ENCODE measurements at regions not wholly inside any gene's neighbourhood (a gene's known extent, or its start where the extent isn't known, plus 50 kb on each side); places are given as distances from the start of the nearest gene placed in this dataset.
A peak's percentile ranks its signal among the peaks of the same experiment; 100 is the strongest.

GRCh38 chr17:45656527-45657181, 127.5 kb upstream of the CRHR1 start:
- H3K4me3 ChIP-seq (ENCODE audit: low read depth in 2 of 2, low read length in 2 of 2): no peak overlapping the region
- DNase-seq (ENCODE audit: low read depth, low spot score) (no peak), ATAC-seq (no peak)
- no peaks in the 10 kb centered on the region for H3K4me1 ChIP-seq (ENCODE audit: control insufficient read depth, insufficient read depth, low read length)
- ChIA-PET POLR2A (no interaction called here), CTCF (no interaction called here)
- no peaks in the 10 kb centered on the region for H3K9me3 ChIP-seq (ENCODE audit: control insufficient read depth, insufficient read depth, low read depth, low read length)
- no peaks in the 10 kb centered on the region for H3K27me3 ChIP-seq (ENCODE audit: control insufficient read depth, insufficient read depth, low read length)
- in situ Hi-C loops (cut with HindIII; ENCODE audit: low pct_unique_long_range_greater_than_20kb, low sequenced_read_pairs) (no loop called here), intact Hi-C loops (cut with micrococcal nuclease; ENCODE audit: unreplicated experiment) (no loop called here)
- H3K27ac ChIP-seq (ENCODE audit: low read length): no peak overlapping the region
- BruUV-seq (replicated peaks): no TSS peak
- H3K36me3 ChIP-seq (ENCODE audit: control insufficient read depth, insufficient read depth, low read length): no peaks in the 10 kb centered on the region; the same call in 1 of the 2 replicates
- TF ChIP-seq REST (IDR thresholded peaks at IDR 0.05; ENCODE audit: insufficient read depth in 1 of 2, low read depth in 2 of 2, low read length in 1 of 2): no peak
- TF ChIP-seq SIN3A (IDR thresholded peaks at IDR 0.05; ENCODE audit: borderline replicate concordance, insufficient read depth, low read depth, low read length): no peak
- no peak for TF ChIP-seq POLR2AphosphoS5 (IDR thresholded peaks at IDR 0.05; ENCODE audit: low read depth, low read length)
- TF ChIP-seq TCF7L2 (IDR thresholded peaks at IDR 0.05; ENCODE audit: low read depth, low read length): no peak
- no peak for TF ChIP-seq CTCF (IDR thresholded peaks at IDR 0.05)

GRCh38 chr17:45660474-45660873, 123.6 kb upstream of the CRHR1 start:
- no peaks in the 10 kb centered on the region for H3K4me1 ChIP-seq (ENCODE audit: control insufficient read depth, insufficient read depth, low read length)
- H3K4me3 ChIP-seq (ENCODE audit: low read depth in 2 of 2, low read length in 2 of 2): no peak overlapping the region
- H3K27ac ChIP-seq (ENCODE audit: low read length): no peak overlapping the region
- ATAC-seq (no peak), DNase-seq (ENCODE audit: low read depth, low spot score) (no peak)
- no peaks in the 10 kb centered on the region for H3K27me3 ChIP-seq (ENCODE audit: control insufficient read depth, insufficient read depth, low read length)
- BruUV-seq (replicated peaks): no TSS peak
- H3K36me3 ChIP-seq (ENCODE audit: control insufficient read depth, insufficient read depth, low read length): no peaks in the 10 kb centered on the region
- H3K9me3 ChIP-seq (ENCODE audit: control insufficient read depth, insufficient read depth, low read depth, low read length): no peaks in the 10 kb centered on the region
- intact Hi-C loops (cut with micrococcal nuclease; ENCODE audit: unreplicated experiment): no loop called here
- ChIA-PET CTCF (no interaction called here), POLR2A (no interaction called here)
- TF ChIP-seq REST (IDR thresholded peaks at IDR 0.05; ENCODE audit: insufficient read depth in 1 of 2, low read depth in 2 of 2, low read length in 1 of 2) (peak; percentile 65 to 74), POLR2AphosphoS5 (IDR thresholded peaks at IDR 0.05; ENCODE audit: low read depth, low read length) (no peak), CTCF (IDR thresholded peaks at IDR 0.05) (no peak)
- in situ Hi-C loops (cut with HindIII; ENCODE audit: low pct_unique_long_range_greater_than_20kb, low sequenced_read_pairs): no loop called here

Measured in Panc1 (cell line).